GM12875 (cell line): ENCODE measurements at regions not wholly inside any gene's neighbourhood (a gene's known extent, or its start where the extent isn't known, plus 50 kb on each side); places are given as distances from the start of the nearest gene placed in this dataset.
"Not testable (repeated sequence)": the region's sequence is repeated elsewhere in the genome, so short reads cannot be mapped to it uniquely, and the experiment has no call there.

Source experiments
- H3K4me3 ChIP-seq: one replicate; pipeline ENCODE4 v1.5.1; 2011; ENCODE audit warnings: low read depth, low read length, control low read depth
- TF ChIP-seq, protein P1 (sequence below): IDR thresholded peaks from 2 replicates; pipeline ENCODE4 v1.5.1; 2011; ENCODE audit warnings: low read depth, mild to moderate bottlenecking, control low read depth, inconsistent platforms, low read length, moderate library complexity, borderline replicate concordance; ENCODE audit not compliant: insufficient read depth

DNA sequence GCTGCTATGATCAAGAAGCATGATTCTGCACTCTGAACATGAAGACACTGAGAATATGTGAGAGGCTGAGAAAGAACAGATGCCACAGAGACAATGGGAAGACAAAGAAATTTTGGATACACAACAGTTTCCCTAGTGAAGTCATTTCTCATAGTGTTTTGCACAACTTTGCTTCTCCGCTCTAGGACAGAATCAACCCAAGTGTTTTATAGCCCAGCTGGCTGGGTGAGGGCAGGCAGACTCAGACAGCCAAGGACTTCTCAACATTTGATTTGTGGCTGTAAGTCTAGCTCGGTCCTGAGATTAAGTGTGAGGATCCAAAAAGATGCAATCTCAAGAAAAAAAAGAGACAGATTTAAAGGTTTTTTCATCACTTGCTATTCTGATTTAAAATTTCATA, 536.5 kb upstream of the CRIM1 start:
- H3K4me3 ChIP-seq, result no peak overlapping the region
- TF ChIP-seq, protein P1, sequence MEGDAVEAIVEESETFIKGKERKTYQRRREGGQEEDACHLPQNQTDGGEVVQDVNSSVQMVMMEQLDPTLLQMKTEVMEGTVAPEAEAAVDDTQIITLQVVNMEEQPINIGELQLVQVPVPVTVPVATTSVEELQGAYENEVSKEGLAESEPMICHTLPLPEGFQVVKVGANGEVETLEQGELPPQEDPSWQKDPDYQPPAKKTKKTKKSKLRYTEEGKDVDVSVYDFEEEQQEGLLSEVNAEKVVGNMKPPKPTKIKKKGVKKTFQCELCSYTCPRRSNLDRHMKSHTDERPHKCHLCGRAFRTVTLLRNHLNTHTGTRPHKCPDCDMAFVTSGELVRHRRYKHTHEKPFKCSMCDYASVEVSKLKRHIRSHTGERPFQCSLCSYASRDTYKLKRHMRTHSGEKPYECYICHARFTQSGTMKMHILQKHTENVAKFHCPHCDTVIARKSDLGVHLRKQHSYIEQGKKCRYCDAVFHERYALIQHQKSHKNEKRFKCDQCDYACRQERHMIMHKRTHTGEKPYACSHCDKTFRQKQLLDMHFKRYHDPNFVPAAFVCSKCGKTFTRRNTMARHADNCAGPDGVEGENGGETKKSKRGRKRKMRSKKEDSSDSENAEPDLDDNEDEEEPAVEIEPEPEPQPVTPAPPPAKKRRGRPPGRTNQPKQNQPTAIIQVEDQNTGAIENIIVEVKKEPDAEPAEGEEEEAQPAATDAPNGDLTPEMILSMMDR, result no peak

- H3K4me3 ChIP-seq, result not testable (repeated sequence)
Observed at GRCh38 chr2:35818359-35818758, 537.2 kb upstream of the CRIM1 start.

DNA sequence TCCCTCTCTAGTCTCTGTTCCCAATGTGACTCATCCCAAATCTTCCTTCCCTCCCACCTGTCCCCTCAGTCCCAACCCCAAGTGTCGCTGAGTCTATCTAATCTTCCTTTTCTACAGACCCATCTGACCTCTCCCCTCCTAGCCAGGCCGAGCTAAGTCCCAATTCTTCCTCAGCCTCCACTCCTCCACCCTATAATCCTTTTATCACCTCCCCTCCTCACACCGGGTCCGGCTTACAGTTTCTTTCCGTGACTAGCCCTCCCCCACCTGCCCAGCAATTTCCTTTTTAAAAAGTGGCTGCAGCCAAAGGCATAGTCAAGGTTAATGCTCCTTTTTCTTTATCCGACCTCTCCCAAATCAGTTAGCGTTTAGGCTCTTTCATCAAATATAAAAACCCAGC, 541.0 kb upstream of the CRIM1 start:
- not testable (repeated sequence) for H3K4me3 ChIP-seq

DNA sequence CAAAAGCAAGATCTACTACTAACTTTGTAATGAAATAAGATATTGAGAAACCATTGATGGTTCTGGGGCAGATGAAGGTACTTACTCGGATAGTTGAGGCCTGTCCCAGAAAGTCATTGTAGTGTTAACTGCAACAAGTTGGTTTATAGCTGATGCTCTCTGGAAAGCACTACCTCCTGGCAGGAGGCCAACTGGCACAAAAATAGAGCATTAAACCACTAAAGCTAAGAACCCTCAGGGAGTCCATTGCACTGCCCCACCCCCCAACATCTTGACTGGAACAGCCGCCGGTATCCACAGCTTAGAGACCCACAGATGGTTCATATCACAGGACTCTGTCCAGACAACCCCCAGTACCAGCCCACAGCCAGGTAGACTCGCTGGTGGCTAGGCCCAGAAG, 552.5 kb upstream of the CRIM1 start:
- TF ChIP-seq, protein P1, result no peak
- H3K4me3 ChIP-seq, result no peak overlapping the region

GRCh38 chr2:35794796-35795450, 560.7 kb upstream of the CRIM1 start:
- no peak overlapping the region for H3K4me3 ChIP-seq
- TF ChIP-seq, protein P1, result no peak

DNA sequence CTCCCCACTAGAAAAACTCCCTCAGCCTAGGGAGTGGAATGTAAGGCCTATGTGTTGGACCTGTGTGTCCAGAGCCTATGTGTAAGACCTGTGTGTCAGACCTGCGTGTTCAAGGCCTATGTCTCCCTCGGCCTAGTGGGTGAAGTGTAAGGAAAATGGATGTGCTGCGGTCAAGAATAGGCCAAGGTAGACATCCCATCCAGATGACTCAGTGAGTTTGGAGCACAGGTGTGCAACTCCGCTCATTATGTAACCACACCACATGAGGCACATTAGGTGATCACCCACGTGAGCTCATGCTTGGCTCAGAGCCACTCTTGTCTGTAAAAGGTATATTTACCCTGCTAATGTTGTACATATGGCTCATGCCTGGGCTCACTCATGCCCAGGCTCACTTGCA, 565.3 kb upstream of the CRIM1 start:
- TF ChIP-seq, protein P1, result no peak
- H3K4me3 ChIP-seq, result no peak overlapping the region

- H3K4me3 ChIP-seq, result no peak overlapping the region
- TF ChIP-seq, protein P1, result no peak
Observed at GRCh38 chr2:35788543-35788942, 567.0 kb upstream of the CRIM1 start.

DNA sequence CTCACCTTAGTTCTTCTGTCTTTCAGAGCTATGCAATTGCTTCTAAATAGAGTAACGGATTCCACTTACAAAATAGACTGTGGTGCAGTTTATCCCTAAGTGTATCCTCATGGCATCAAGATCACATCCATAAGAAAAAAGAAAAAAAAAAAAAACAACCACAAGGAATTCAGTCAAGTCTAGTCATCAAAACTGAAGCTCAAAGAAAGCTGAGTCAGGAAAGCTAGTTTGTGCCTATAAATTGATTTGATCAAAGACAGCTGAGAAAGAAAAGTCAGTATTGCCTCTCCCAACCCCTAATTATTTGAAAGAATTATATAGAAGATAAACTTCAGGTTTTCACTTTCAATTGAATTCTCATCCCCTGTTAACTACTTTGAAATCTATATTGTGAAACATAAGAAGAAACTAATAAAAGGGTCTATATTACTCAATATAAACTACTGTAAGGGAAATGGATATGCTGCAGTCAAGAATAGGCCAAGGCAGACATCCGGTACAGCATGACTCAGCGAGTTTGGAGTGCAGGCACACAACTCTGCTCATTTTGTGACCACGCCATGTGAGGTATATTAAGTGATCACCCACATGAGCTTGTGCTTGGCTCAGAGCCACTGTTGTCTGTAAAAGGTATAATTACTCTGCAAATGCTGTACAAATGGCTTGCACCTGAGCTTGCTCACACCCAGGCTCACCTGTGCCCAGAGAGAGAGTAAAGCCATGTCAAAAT, 568.1 kb upstream of the CRIM1 start:
- no peak overlapping the region for H3K4me3 ChIP-seq
- TF ChIP-seq, protein P1, result no peak
